ENCODE measurements at regions not wholly inside any gene's neighbourhood (a gene's known extent, or its start where the extent isn't known, plus 50 kb on each side); places are given as distances from the start of the nearest gene placed in this dataset.

DNA sequence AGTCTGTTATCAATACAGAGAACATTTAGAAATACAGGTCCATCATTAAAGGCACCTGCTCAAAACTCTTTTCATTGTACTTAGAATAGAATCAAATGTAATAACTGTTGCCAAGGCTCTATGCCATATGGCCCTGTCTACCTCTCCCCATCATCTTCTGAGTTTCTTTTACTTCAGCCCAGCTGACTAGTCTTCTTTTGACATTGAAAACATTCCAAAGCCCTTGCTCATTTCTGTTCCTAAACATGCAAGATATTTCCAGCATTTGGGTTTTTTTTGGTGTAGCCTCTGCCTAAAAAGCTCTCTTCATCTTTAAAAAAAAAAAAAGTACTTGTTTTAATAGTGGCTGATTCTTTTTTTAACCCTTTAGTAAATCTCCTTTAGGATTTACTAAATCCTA, 165.5 kb upstream of the SMIM30 start:
- TF ChIP-seq SRF (IDR thresholded peaks at IDR 0.05; ENCODE audit: low read depth in 2 of 2, low read length in 2 of 2) (no peak), ESRRA (IDR thresholded peaks at IDR 0.05; ENCODE audit: low read length) (no peak), SMAD5 (IDR thresholded peaks at IDR 0.05; ENCODE audit: low read depth) (no peak), RBBP5 (conservative IDR thresholded peaks at IDR 0.05) (no peak), EZH2 (IDR thresholded peaks at IDR 0.05; ENCODE audit: borderline replicate concordance, control insufficient read depth, low read depth, low read length) (no peak)
- TF ChIP-seq, protein P1, sequence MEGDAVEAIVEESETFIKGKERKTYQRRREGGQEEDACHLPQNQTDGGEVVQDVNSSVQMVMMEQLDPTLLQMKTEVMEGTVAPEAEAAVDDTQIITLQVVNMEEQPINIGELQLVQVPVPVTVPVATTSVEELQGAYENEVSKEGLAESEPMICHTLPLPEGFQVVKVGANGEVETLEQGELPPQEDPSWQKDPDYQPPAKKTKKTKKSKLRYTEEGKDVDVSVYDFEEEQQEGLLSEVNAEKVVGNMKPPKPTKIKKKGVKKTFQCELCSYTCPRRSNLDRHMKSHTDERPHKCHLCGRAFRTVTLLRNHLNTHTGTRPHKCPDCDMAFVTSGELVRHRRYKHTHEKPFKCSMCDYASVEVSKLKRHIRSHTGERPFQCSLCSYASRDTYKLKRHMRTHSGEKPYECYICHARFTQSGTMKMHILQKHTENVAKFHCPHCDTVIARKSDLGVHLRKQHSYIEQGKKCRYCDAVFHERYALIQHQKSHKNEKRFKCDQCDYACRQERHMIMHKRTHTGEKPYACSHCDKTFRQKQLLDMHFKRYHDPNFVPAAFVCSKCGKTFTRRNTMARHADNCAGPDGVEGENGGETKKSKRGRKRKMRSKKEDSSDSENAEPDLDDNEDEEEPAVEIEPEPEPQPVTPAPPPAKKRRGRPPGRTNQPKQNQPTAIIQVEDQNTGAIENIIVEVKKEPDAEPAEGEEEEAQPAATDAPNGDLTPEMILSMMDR (IDR thresholded peaks at IDR 0.05 in 2 of 3, conservative IDR thresholded peaks at IDR 0.05 in 1 of 3; ENCODE audit: control insufficient read depth in 2 of 3, extremely low read depth in 1 of 3, insufficient read depth in 1 of 3, low read depth in 3 of 3, low read length in 3 of 3): no peak
- TF ChIP-seq, protein P2, sequence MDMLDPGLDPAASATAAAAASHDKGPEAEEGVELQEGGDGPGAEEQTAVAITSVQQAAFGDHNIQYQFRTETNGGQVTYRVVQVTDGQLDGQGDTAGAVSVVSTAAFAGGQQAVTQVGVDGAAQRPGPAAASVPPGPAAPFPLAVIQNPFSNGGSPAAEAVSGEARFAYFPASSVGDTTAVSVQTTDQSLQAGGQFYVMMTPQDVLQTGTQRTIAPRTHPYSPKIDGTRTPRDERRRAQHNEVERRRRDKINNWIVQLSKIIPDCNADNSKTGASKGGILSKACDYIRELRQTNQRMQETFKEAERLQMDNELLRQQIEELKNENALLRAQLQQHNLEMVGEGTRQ (IDR thresholded peaks at IDR 0.05; ENCODE audit: borderline replicate concordance, low read depth, low read length): no peak
- TF ChIP-seq, protein P3, sequence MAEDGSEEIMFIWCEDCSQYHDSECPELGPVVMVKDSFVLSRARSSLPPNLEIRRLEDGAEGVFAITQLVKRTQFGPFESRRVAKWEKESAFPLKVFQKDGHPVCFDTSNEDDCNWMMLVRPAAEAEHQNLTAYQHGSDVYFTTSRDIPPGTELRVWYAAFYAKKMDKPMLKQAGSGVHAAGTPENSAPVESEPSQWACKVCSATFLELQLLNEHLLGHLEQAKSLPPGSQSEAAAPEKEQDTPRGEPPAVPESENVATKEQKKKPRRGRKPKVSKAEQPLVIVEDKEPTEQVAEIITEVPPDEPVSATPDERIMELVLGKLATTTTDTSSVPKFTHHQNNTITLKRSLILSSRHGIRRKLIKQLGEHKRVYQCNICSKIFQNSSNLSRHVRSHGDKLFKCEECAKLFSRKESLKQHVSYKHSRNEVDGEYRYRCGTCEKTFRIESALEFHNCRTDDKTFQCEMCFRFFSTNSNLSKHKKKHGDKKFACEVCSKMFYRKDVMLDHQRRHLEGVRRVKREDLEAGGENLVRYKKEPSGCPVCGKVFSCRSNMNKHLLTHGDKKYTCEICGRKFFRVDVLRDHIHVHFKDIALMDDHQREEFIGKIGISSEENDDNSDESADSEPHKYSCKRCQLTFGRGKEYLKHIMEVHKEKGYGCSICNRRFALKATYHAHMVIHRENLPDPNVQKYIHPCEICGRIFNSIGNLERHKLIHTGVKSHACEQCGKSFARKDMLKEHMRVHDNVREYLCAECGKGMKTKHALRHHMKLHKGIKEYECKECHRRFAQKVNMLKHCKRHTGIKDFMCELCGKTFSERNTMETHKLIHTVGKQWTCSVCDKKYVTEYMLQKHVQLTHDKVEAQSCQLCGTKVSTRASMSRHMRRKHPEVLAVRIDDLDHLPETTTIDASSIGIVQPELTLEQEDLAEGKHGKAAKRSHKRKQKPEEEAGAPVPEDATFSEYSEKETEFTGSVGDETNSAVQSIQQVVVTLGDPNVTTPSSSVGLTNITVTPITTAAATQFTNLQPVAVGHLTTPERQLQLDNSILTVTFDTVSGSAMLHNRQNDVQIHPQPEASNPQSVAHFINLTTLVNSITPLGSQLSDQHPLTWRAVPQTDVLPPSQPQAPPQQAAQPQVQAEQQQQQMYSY (CRISPR knock-in tag; IDR thresholded peaks at IDR 0.05): no peak
